GM13976 (cell line): ENCODE measurements at regions not wholly inside any gene's neighbourhood (a gene's known extent, or its start where the extent isn't known, plus 50 kb on each side); places are given as distances from the start of the nearest gene placed in this dataset.

ENCODE experiments used
- DNase-seq: peaks from one replicate; pipeline ENCODE4 v3.0.0; 2012; ENCODE audit warnings: low spot score
- CTCF ChIP-seq: IDR thresholded peaks from 2 replicates; pipeline ENCODE4 v1.5.1; 2012; ENCODE audit warnings: borderline replicate concordance, mild to moderate bottlenecking; ENCODE audit not compliant: insufficient read depth; ENCODE audit errors: extremely low read depth, missing control alignments, control extremely low read depth
- in situ Hi-C: fragments of 300-500 bp; cut with MboI; formaldehyde crosslinking; loops from one replicate; pipeline ENCODE4 v1.12.0; 2022; ENCODE audit warnings: low sequenced_read_pairs, mixed read lengths, inconsistent platforms; ENCODE audit not compliant: unreplicated experiment

GRCh38 chr21:18191139-18191538 lies 53.5 kb upstream of the CHODL start:
- in situ Hi-C loops, result no loop called here
- TF ChIP-seq CTCF, result no peak
- DNase-seq, result no peak

- in situ Hi-C loops, result no loop called here
- no peak for DNase-seq
- no peak for TF ChIP-seq CTCF
Measured at GRCh38 chr21:18178509-18178908, 66.1 kb upstream of the CHODL start.

GRCh38 chr21:18174370-18174769 lies 70.3 kb upstream of the CHODL start:
- in situ Hi-C loops, result no loop called here
- no peak for TF ChIP-seq CTCF
- DNase-seq, result no peak

- in situ Hi-C loops, result no loop called here
- no peak for DNase-seq
- no peak for TF ChIP-seq CTCF
Measured at GRCh38 chr21:18170829-18171228, 73.8 kb upstream of the CHODL start.

- TF ChIP-seq CTCF, result no peak
- no peak for DNase-seq
- in situ Hi-C loops, result no loop called here
Measured at GRCh38 chr21:18170221-18170620, 74.4 kb upstream of the CHODL start.

GRCh38 chr21:18168108-18168507 lies 76.5 kb upstream of the CHODL start:
- TF ChIP-seq CTCF, result no peak
- in situ Hi-C loops, result no loop called here
- DNase-seq, result no peak

GRCh38 chr21:18164933-18165332 lies 79.7 kb upstream of the CHODL start:
- no peak for TF ChIP-seq CTCF
- no peak for DNase-seq
- in situ Hi-C loops, result no loop called here
